Heart left ventricle (tissue), 16 donors: ENCODE measurements at regions not wholly inside any gene's neighbourhood (a gene's known extent, or its start where the extent isn't known, plus 50 kb on each side); places are given as distances from the start of the nearest gene placed in this dataset.

Source experiments
- ATAC-seq, 4 donors: fragments of 200-7000 bp; cut with Tn5 transposase; one replicate each; pipeline ENCODE4 v1.9.1; 2020 to 2022; ENCODE audit warnings: moderate library complexity in 4 of 4, mild to moderate bottlenecking in 3 of 4, moderate number of reproducible peaks in 1 of 4
- DNase-seq, 5 donors: peaks; one replicate each; pipeline ENCODE4 v3.0.0-alpha.2; 2020
- H3K27ac ChIP-seq, 12 donors: fragments of 200-600 bp; sonication (generic) in 4 of 12; one replicate each; pipeline versions ENCODE4 v1.5.0 to v1.8.0; 2016 to 2022; ENCODE audit warnings: mild to moderate bottlenecking in 2 of 12
- H3K27me3 ChIP-seq, 9 donors: fragments of 200-600 bp; sonication (generic) in 2 of 9; one replicate each; pipeline versions ENCODE4 v1.5.1 to v1.8.0; 2016 to 2022; ENCODE audit warnings: mild to moderate bottlenecking in 3 of 9
- H3K36me3 ChIP-seq, 9 donors: fragments of 200-600 bp; sonication (generic) in 2 of 9; one replicate each; pipeline versions ENCODE4 v1.5.0 to v1.8.0; 2018 to 2022; ENCODE audit warnings: mild to moderate bottlenecking in 2 of 9
- H3K4me1 ChIP-seq, 12 donors: fragments of 200-600 bp; sonication (generic) in 4 of 12; one replicate each; pipeline versions ENCODE4 v1.5.0 to v1.8.0; 2016 to 2022; ENCODE audit warnings: mild to moderate bottlenecking in 3 of 12
- H3K4me3 ChIP-seq, 12 donors: fragments of 200-600 bp; sonication (generic) in 4 of 12; one replicate each; pipeline versions ENCODE4 v1.5.0 to v1.8.0; 2017 to 2022; ENCODE audit warnings: mild to moderate bottlenecking in 9 of 12, moderate library complexity in 4 of 12
- H3K9me3 ChIP-seq, 12 donors: fragments of 200-600 bp; sonication (generic) in 4 of 12; one replicate each; pipeline versions ENCODE4 v1.5.0 to v1.8.0; 2016 to 2022; ENCODE audit warnings: mild to moderate bottlenecking in 1 of 12
- CTCF ChIP-seq, 12 donors: fragments of 200-600 bp; sonication (generic) in 4 of 12; IDR thresholded peaks; one replicate each; pipeline versions ENCODE4 v1.5.0 to v1.8.0; 2018 to 2022; ENCODE audit warnings: antibody characterized with exemption in 12 of 12, mild to moderate bottlenecking in 5 of 12
- POLR2A ChIP-seq, 2 donors: fragments of 450-650 bp; IDR thresholded peaks; one replicate each; pipeline ENCODE4 v1.6.1; 2017; ENCODE audit warnings: antibody characterized with exemption in 2 of 2, mild to moderate bottlenecking in 2 of 2, moderate library complexity in 2 of 2
- WGBS, 4 donors: extraction: QIAGEN DNeasy Blood & Tissue Kit in 2 of 4; methylation state at CpG; one replicate each; pipeline versions ENCODE4 v1.1.5 to v1.1.7; 2013 to 2018; 5-methylcytosine and 5-hydroxymethylcytosine counted together
- intact Hi-C, 10 donors: fragments of 100-400 bp; cut with DNase I; formaldehyde crosslinking; loops; one replicate each; pipeline versions ENCODE4 v1.11.1 to v1.14.2; 2022
- donor health status: ischemic (EF 13 %, LVEDD 7.1; RV severe dilation, severe dysfunction).
- donor health status: healthy with polysubstance abuse.
- donor health status: DM: no; HTN: yes; CAD: no.
- donor health status: DM: no; HTN: no; CAD: no.
- donor health status: ischemic (EF 25% LVEDD 6.9; RV normal size, moderate dysfunction).
- donor health status: ischemic (EF 25% LVEDD 5.7; RV mildly dilated, moderate dysfunction).
- donor health status: healthy.
- donor health status: DM: yes; HTN: yes; CAD: no.
- donor health status: ischemic (EF 35%, LVEDD 5.7; RV mildly dilated, moderate dysfunction).
- donor health status: nonischemic (EF 11% LVEDD 7.7; RV severe dilation, severe dysfunction).
- donor health status: DM: yes; HTN: yes; CAD: no.
- donor health status: PGD.
- donor health status: ischemic (EF 29% LVEDD 5.4; RV normal size, mild dysfunction).
- donor health status: nonischemic (EF 23%, LVEDD 6.1; RV moderate dilation, normal function).

- H3K9me3 ChIP-seq = peaks cover 0 to 10% (median 0%) of the 10 kb centered on the region in 12 donors
- TF ChIP-seq POLR2A (IDR thresholded peaks at IDR 0.05) (no peak), CTCF (IDR thresholded peaks at IDR 0.05) (no peak)
- H3K27ac ChIP-seq = no peak overlapping the region
- no peaks in the 10 kb centered on the region for H3K27me3 ChIP-seq
- no peak overlapping the region for H3K4me3 ChIP-seq
- intact Hi-C loops = no loop called here
- H3K36me3 ChIP-seq = no peaks in the 10 kb centered on the region
- DNase-seq (no peak), ATAC-seq (no peak)
- no peaks in the 10 kb centered on the region for H3K4me1 ChIP-seq
- WGBS, 4 donors = 61 to 75% (median 68%) methylated on average over 1 to 2 of the region's 2 CpGs
Observed at GRCh38 chr5:63794979-63795378, 167.3 kb downstream of the HTR1A start.

GRCh38 chr5:63794296-63794695, 167.9 kb downstream of the HTR1A start:
- no peak overlapping the region for H3K27ac ChIP-seq
- no peak overlapping the region for H3K4me3 ChIP-seq
- H3K27me3 ChIP-seq = no peaks in the 10 kb centered on the region
- H3K9me3 ChIP-seq = peaks cover 0 to 10% (median 0%) of the 10 kb centered on the region in 12 donors
- ATAC-seq = no peak
- no peak for TF ChIP-seq POLR2A (IDR thresholded peaks at IDR 0.05)
- TF ChIP-seq CTCF (IDR thresholded peaks at IDR 0.05) = no peak
- no peak for DNase-seq
- H3K4me1 ChIP-seq = no peaks in the 10 kb centered on the region
- no peaks in the 10 kb centered on the region for H3K36me3 ChIP-seq
- intact Hi-C loops = no loop called here

GRCh38 chr5:63774939-63775338, 187.3 kb downstream of the HTR1A start:
- no peaks in the 10 kb centered on the region for H3K36me3 ChIP-seq
- peaks cover 0 to 7% (median 0%) of the 10 kb centered on the region in 12 donors for H3K9me3 ChIP-seq
- TF ChIP-seq POLR2A (IDR thresholded peaks at IDR 0.05) (no peak), CTCF (IDR thresholded peaks at IDR 0.05) (no peak)
- ATAC-seq = no peak
- H3K27me3 ChIP-seq = no peaks in the 10 kb centered on the region
- intact Hi-C loops = no loop called here
- 96 to 100% (median 98%) methylated on average over 1 of the region's 1 CpG for WGBS, 4 donors
- H3K4me1 ChIP-seq = no peaks in the 10 kb centered on the region
- DNase-seq = no peak
- no peak overlapping the region for H3K4me3 ChIP-seq
- no peak overlapping the region for H3K27ac ChIP-seq

GRCh38 chr5:63768221-63768620, 194.0 kb downstream of the HTR1A start:
- Histone ChIP-seq H3K4me3 (no peak overlapping the region), H3K9me3 (peaks cover 0 to 4% (median 0%) of the 10 kb centered on the region in 12 donors), H3K4me1 (no peaks in the 10 kb centered on the region), H3K36me3 (no peaks in the 10 kb centered on the region), H3K27me3 (no peaks in the 10 kb centered on the region), H3K27ac (no peak overlapping the region)
- intact Hi-C loops = no loop called here
- WGBS, 4 donors = 65 to 69% (median 67%) methylated on average over 4 of the region's 4 CpGs
- DNase-seq (no peak), ATAC-seq (no peak)
- no peak for TF ChIP-seq POLR2A (IDR thresholded peaks at IDR 0.05)
- no peak for TF ChIP-seq CTCF (IDR thresholded peaks at IDR 0.05)
